H1 (cell line): ENCODE measurements at regions not wholly inside any gene's neighbourhood (a gene's known extent, or its start where the extent isn't known, plus 50 kb on each side); places are given as distances from the start of the nearest gene placed in this dataset.
"Not testable (repeated sequence)": the region's sequence is repeated elsewhere in the genome, so short reads cannot be mapped to it uniquely, and the experiment has no call there.

Source experiments
- CTCF ChIA-PET: fragments of 300-600 bp; sonication (Branson Sonifier 250); formaldehyde crosslinking; loops from one replicate; lab custom pipeline; 2021; ENCODE audit not compliant: partially characterized antibody; lab: Charles Lee
- POLR2A ChIA-PET: fragments of 300-600 bp; sonication (Branson Sonifier 250); formaldehyde crosslinking; loops from one replicate; lab custom pipeline; 2021; ENCODE audit warnings: inconsistent platforms; ENCODE audit not compliant: partially characterized antibody; lab: Charles Lee
- DNase-seq, 2 experiments: peaks; one replicate each; pipeline versions ENCODE4 v3.0.0 to v3.0.0-alpha.2; 2010 to 2022; ENCODE audit warnings: low spot score in 2 of 2, low read depth in 1 of 2, mixed read lengths in 1 of 2
- FAIRE-seq: peaks from 2 replicates; lab custom pipeline; 2011; peaks lifted over from hg19 to GRCh38; lab: Jason Lieb, UNC
- H2AFZ ChIP-seq: 2 replicates; pipeline ENCODE4 v1.8.1; 2012; ENCODE audit warnings: low read length, inconsistent platforms
- H2AK5ac ChIP-seq: 2 replicates; pipeline ENCODE4 v1.6.1; 2013; ENCODE audit warnings: low read depth, low read length
- H2BK120ac ChIP-seq: replicated peaks from 2 replicates; pipeline ENCODE3; 2013; ENCODE audit warnings: low read depth, low read length, inconsistent platforms
- H2BK12ac ChIP-seq: 2 replicates; pipeline ENCODE4 v1.6.1; 2013; ENCODE audit warnings: low read depth, low read length
- H2BK15ac ChIP-seq: 2 replicates; pipeline ENCODE4 v1.6.1; 2013; ENCODE audit warnings: low read length
- H2BK20ac ChIP-seq: 2 replicates; pipeline ENCODE4 v1.6.1; 2013; ENCODE audit warnings: low read length
- H2BK5ac ChIP-seq: 2 replicates; pipeline ENCODE4 v1.6.1; 2013; ENCODE audit warnings: low read depth, low read length
- H3K14ac ChIP-seq: 2 replicates; pipeline ENCODE4 v1.6.1; 2013; ENCODE audit warnings: inconsistent platforms; ENCODE audit not compliant: insufficient read length
- H3K18ac ChIP-seq: 2 replicates; pipeline ENCODE4 v1.6.1; 2013; ENCODE audit warnings: low read length; ENCODE audit errors: extremely low read depth
- H3K23ac ChIP-seq: 2 replicates; pipeline ENCODE4 v1.6.1; 2013; ENCODE audit warnings: inconsistent platforms; ENCODE audit not compliant: insufficient read length
- H3K23me2 ChIP-seq: 2 replicates; pipeline ENCODE4 v1.6.1; 2013; ENCODE audit warnings: low read depth, low read length
- H3K27ac ChIP-seq: 2 replicates; pipeline ENCODE4 v1.6.1; 2011; ENCODE audit warnings: low read depth, low read length, inconsistent platforms
- H3K27me3 ChIP-seq, 4 experiments: replicated peaks in 1 of 4; 1 replicate in 1 of 4; 2 replicates in 3 of 4; pipeline versions ENCODE4 v1.6.1 to v1.8.1; 2011 to 2013; ENCODE audit warnings: low read length in 3 of 4, mild to moderate bottlenecking in 3 of 4, inconsistent platforms in 2 of 4, mixed read lengths in 2 of 4, moderate library complexity in 1 of 4; ENCODE audit not compliant: control insufficient read depth in 3 of 4, insufficient read depth in 3 of 4; ENCODE audit errors: extremely low read depth in 1 of 4
- H3K36me3 ChIP-seq, 4 experiments: 2 replicates each; pipeline versions ENCODE4 v1.6.1 to v1.8.1; 2011 to 2013; ENCODE audit warnings: mild to moderate bottlenecking in 4 of 4, low read length in 3 of 4, moderate library complexity in 2 of 4, control low read depth in 1 of 4, inconsistent platforms in 1 of 4; ENCODE audit not compliant: insufficient read depth in 4 of 4, control insufficient read depth in 2 of 4
- H3K4ac ChIP-seq: replicated peaks from 2 replicates; pipeline ENCODE3; 2013; ENCODE audit warnings: low read length, low read depth, mixed read lengths, inconsistent platforms; ENCODE audit not compliant: insufficient read length
- H3K4me1 ChIP-seq, 4 experiments: replicated peaks in 1 of 4; 1 replicate in 1 of 4; 2 replicates in 3 of 4; pipeline versions ENCODE4 v1.6.1 to v1.8.1; 2011 to 2013; ENCODE audit warnings: low read length in 3 of 4, inconsistent platforms in 2 of 4, mixed read lengths in 1 of 4; ENCODE audit not compliant: insufficient read depth in 4 of 4, control insufficient read depth in 3 of 4
- H3K4me2 ChIP-seq, 2 experiments: 2 replicates each; pipeline versions ENCODE4 v1.6.1 to v1.8.1; 2011 to 2013; ENCODE audit warnings: low read depth in 2 of 2, low read length in 2 of 2, control low read depth in 1 of 2, inconsistent platforms in 1 of 2, mild to moderate bottlenecking in 1 of 2; ENCODE audit not compliant: insufficient read depth in 1 of 2
- H3K4me3 ChIP-seq, 4 experiments: fragments of 200-600, 300-600 bp in 1 of 4; sonication (generic), shearing (Covaris generic), sonication (Bioruptor Twin) in 1 of 4; 2 replicates each; pipeline versions ENCODE4 v1.5.1 to v1.8.1; 2011 to 2016; ENCODE audit warnings: low read length in 4 of 4, low read depth in 3 of 4, control low read depth in 2 of 4, inconsistent platforms in 2 of 4, mild to moderate bottlenecking in 2 of 4, mixed read lengths in 1 of 4, moderate library complexity in 1 of 4; ENCODE audit not compliant: insufficient read depth in 2 of 4; ENCODE audit errors: extremely low read depth in 1 of 4
- H3K56ac ChIP-seq: replicated peaks from 2 replicates; pipeline ENCODE3; 2013; ENCODE audit warnings: low read depth, mild to moderate bottlenecking, mixed read lengths, low read length, inconsistent platforms; ENCODE audit not compliant: insufficient read length
- H3K79me1 ChIP-seq: 2 replicates; pipeline ENCODE4 v1.6.1; 2013; ENCODE audit warnings: low read depth, low read length, control low read depth
- H3K79me2 ChIP-seq, 2 experiments: 2 replicates each; pipeline versions ENCODE4 v1.6.1 to v1.8.1; 2012 to 2013; ENCODE audit warnings: low read length in 2 of 2, mild to moderate bottlenecking in 2 of 2, inconsistent platforms in 1 of 2; ENCODE audit not compliant: insufficient read depth in 2 of 2, control insufficient read depth in 1 of 2
- H3K9ac ChIP-seq, 4 experiments: replicated peaks in 1 of 4; 1 replicate in 1 of 4; 2 replicates in 3 of 4; pipeline versions ENCODE4 v1.6.1 to v1.8.1; 2011 to 2013; ENCODE audit warnings: low read depth in 3 of 4, low read length in 3 of 4, control low read depth in 2 of 4, mild to moderate bottlenecking in 2 of 4, moderate library complexity in 2 of 4, inconsistent platforms in 1 of 4; ENCODE audit errors: extremely low read depth in 1 of 4
- H3K9me3 ChIP-seq, 2 experiments: 2 replicates each; pipeline versions ENCODE4 v1.6.1 to v1.8.1; 2012 to 2013; ENCODE audit warnings: mild to moderate bottlenecking in 2 of 2, moderate library complexity in 2 of 2, control low read depth in 1 of 2, inconsistent platforms in 1 of 2, low read depth in 1 of 2, low read length in 1 of 2, mixed read lengths in 1 of 2; ENCODE audit not compliant: insufficient read depth in 2 of 2
- H4K20me1 ChIP-seq, 2 experiments: replicated peaks in 1 of 2; 2 replicates each; pipeline versions ENCODE3 to v1.8.1; 2011 to 2013; ENCODE audit warnings: inconsistent platforms in 2 of 2, low read length in 2 of 2, mild to moderate bottlenecking in 1 of 2; ENCODE audit not compliant: insufficient read depth in 2 of 2, control insufficient read depth in 1 of 2
- H4K5ac ChIP-seq: 2 replicates; pipeline ENCODE4 v1.6.1; 2013; ENCODE audit warnings: low read length, low read depth, mixed read lengths, inconsistent platforms; ENCODE audit not compliant: insufficient read length
- H4K8ac ChIP-seq: 2 replicates; pipeline ENCODE4 v1.8.0; 2013; ENCODE audit warnings: mild to moderate bottlenecking, moderate library complexity, low read length, inconsistent platforms; ENCODE audit not compliant: insufficient read depth; ENCODE audit errors: extremely low read depth
- H4K91ac ChIP-seq: replicated peaks from 2 replicates; pipeline ENCODE3; 2013; ENCODE audit warnings: low read length, mixed read lengths, inconsistent platforms; ENCODE audit not compliant: insufficient read length
- WGBS, 2 experiments: shearing (Covaris generic) in 1 of 2; methylation state at CpG; one replicate each; pipeline versions ENCODE4 v1.1.6 to v1.1.7; 2013 to 2015; ENCODE audit warnings: low lambda C conversion rate in 2 of 2, mixed read lengths in 2 of 2, inconsistent platforms in 1 of 2, low coverage in 1 of 2, missing lambda C conversion rate in 1 of 2; ENCODE audit not compliant: insufficient replicate concordance in 2 of 2, insufficient coverage in 1 of 2, insufficient read length in 1 of 2; ENCODE audit errors: extremely low coverage in 1 of 2, missing lambda C conversion rate in 1 of 2; 5-methylcytosine and 5-hydroxymethylcytosine counted together

DNA sequence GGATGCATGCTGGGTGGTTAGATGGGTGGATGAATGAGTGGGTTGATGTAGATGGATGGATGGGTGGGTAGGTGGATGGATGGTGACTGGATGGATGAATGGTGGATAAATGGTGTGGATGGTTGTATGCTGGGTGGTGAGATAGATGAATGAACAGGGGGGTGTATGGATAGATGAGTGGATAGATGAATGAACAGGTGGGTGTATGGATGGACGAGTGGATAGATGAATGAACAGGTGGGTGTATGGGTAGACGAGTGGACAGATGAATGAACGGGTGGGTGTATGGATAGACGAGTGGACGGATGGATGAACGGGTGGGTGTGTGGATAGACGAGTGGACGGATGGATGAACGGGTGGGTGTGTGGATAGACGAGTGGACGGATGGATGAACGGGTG, 108.2 kb downstream of the NPIPB11 start:
- DNase-seq, FAIRE-seq, H3K27me3 ChIP-seq, H4K8ac ChIP-seq, H2BK12ac ChIP-seq, H4K91ac ChIP-seq, H3K27ac ChIP-seq, H2BK15ac ChIP-seq, H3K23me2 ChIP-seq, H3K9me3 ChIP-seq, H3K4me3 ChIP-seq, H3K14ac ChIP-seq, H3K79me2 ChIP-seq, H2BK5ac ChIP-seq, H3K79me1 ChIP-seq, H4K5ac ChIP-seq, H3K4me2 ChIP-seq, CTCF ChIA-PET, H2BK20ac ChIP-seq, H3K4me1 ChIP-seq, H2AK5ac ChIP-seq, H3K9ac ChIP-seq, H2BK120ac ChIP-seq, H2AFZ ChIP-seq, H3K23ac ChIP-seq, H3K56ac ChIP-seq, H3K36me3 ChIP-seq, H3K4ac ChIP-seq, POLR2A ChIA-PET, H3K18ac ChIP-seq, H4K20me1 ChIP-seq: not testable (repeated sequence)
- 90 to 100% methylated on average over 1 to 10 of the region's 12 CpGs for WGBS, 2 experiments

DNA sequence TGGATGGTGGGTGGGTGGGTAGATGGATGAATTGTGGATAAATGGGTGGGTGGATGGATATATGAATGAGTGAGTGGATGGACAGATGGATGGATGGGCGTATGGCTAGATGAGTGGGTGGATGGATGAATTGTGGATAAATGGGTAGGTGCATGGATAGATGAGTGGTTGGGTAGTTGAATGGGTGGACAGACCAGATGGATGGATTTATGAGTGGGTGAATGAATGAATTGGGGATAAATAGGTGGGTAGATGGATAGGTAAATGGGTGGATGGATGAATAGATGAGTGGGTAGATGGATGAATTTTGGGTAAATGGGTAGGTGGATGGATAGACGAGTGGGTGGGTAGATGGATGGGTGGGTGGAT, 108.7 kb downstream of the NPIPB11 start:
- WGBS, 2 experiments, result 56% methylated on average over 2 of the region's 2 CpGs; no CpG with 5 or more reads in 1 of the 2 experiments
- H3K9ac ChIP-seq, result not testable (repeated sequence)

More for the DNA sequence above, 108.7 kb downstream of the NPIPB11 start:
- H3K4me2 ChIP-seq, H3K23me2 ChIP-seq, H3K27ac ChIP-seq, H3K4me1 ChIP-seq, H2BK5ac ChIP-seq, H3K79me2 ChIP-seq, H3K14ac ChIP-seq, H3K36me3 ChIP-seq, H4K5ac ChIP-seq, H3K18ac ChIP-seq, H3K4ac ChIP-seq, H2BK15ac ChIP-seq, H3K27me3 ChIP-seq, H3K79me1 ChIP-seq, H2BK120ac ChIP-seq, H2AFZ ChIP-seq, H3K23ac ChIP-seq, H2AK5ac ChIP-seq, CTCF ChIA-PET, POLR2A ChIA-PET, H3K9me3 ChIP-seq, H2BK20ac ChIP-seq, H3K56ac ChIP-seq, FAIRE-seq, DNase-seq, H4K8ac ChIP-seq, H3K4me3 ChIP-seq, H4K91ac ChIP-seq, H2BK12ac ChIP-seq, H4K20me1 ChIP-seq: not testable (repeated sequence)
